Retinal pigment epithelial cell (primary cell): ENCODE measurements at regions not wholly inside any gene's neighbourhood (a gene's known extent, or its start where the extent isn't known, plus 50 kb on each side); places are given as distances from the start of the nearest gene placed in this dataset.

ENCODE experiments used
- DNase-seq: peaks from one replicate; pipeline ENCODE4 v3.0.0-alpha.2; 2010; ENCODE audit warnings: low read depth
- H3K4me3 ChIP-seq: 2 replicates; pipeline ENCODE4 v1.5.1; 2011; ENCODE audit warnings: mild to moderate bottlenecking, low read length, control low read depth, moderate library complexity
- CTCF ChIP-seq: conservative IDR thresholded peaks from 2 replicates; pipeline ENCODE4 v1.5.1; 2011; ENCODE audit warnings: low read depth, low read length, control low read depth, inconsistent platforms

GRCh38 chr12:107536613-107537012 is 149.0 kb upstream of the PWP1 start:
- DNase-seq: no peak
- H3K4me3 ChIP-seq: no peak overlapping the region
- no peak for TF ChIP-seq CTCF

GRCh38 chr12:107537464-107538119 is 148.0 kb upstream of the PWP1 start:
- DNase-seq: no peak

GRCh38 chr12:107539196-107539939 is 146.2 kb upstream of the PWP1 start:
- no peak for TF ChIP-seq CTCF
- no peak overlapping the region for H3K4me3 ChIP-seq
- DNase-seq: no peak

More at GRCh38 chr12:107537464-107538119, 148.0 kb upstream of the PWP1 start:
- no peak for TF ChIP-seq CTCF
- no peak overlapping the region for H3K4me3 ChIP-seq

- no peak overlapping the region for H3K4me3 ChIP-seq
- DNase-seq: no peak
- no peak for TF ChIP-seq CTCF
These were observed 144.4 kb upstream of the PWP1 start for GRCh38 chr12:107541001-107541705.

GRCh38 chr12:107543416-107543815 is 142.2 kb upstream of the PWP1 start:
- TF ChIP-seq CTCF: no peak
- no peak for DNase-seq
- no peak overlapping the region for H3K4me3 ChIP-seq

GRCh38 chr12:107543841-107544240 is 141.8 kb upstream of the PWP1 start:
- H3K4me3 ChIP-seq: no peak overlapping the region
- no peak for TF ChIP-seq CTCF
- no peak for DNase-seq
